IPS-15b (cell line): ENCODE measurements at regions not wholly inside any gene's neighbourhood (a gene's known extent, or its start where the extent isn't known, plus 50 kb on each side); places are given as distances from the start of the nearest gene placed in this dataset.
"Not testable (repeated sequence)": the region's sequence is repeated elsewhere in the genome, so short reads cannot be mapped to it uniquely, and the experiment has no call there.

Source experiments
- H3K27me3 ChIP-seq: one replicate; pipeline ENCODE4 v1.6.1; 2013; ENCODE audit warnings: low read length; ENCODE audit not compliant: control insufficient read depth, insufficient read depth
- H3K36me3 ChIP-seq: one replicate; pipeline ENCODE4 v1.6.1; 2013; ENCODE audit warnings: low read length; ENCODE audit not compliant: control insufficient read depth, insufficient read depth
- H3K4me1 ChIP-seq: one replicate; pipeline ENCODE4 v1.6.1; 2013; ENCODE audit warnings: mild to moderate bottlenecking, low read length; ENCODE audit not compliant: control insufficient read depth, insufficient read depth
- H3K4me3 ChIP-seq: one replicate; pipeline ENCODE4 v1.5.1; 2013; ENCODE audit warnings: low read depth, low read length
- H3K9ac ChIP-seq: one replicate; pipeline ENCODE4 v1.6.1; 2013; ENCODE audit warnings: low read depth, mild to moderate bottlenecking, low read length
- H3K9me3 ChIP-seq: one replicate; pipeline ENCODE4 v1.6.1; 2013; ENCODE audit warnings: mild to moderate bottlenecking, low read length; ENCODE audit not compliant: control insufficient read depth, insufficient read depth

DNA sequence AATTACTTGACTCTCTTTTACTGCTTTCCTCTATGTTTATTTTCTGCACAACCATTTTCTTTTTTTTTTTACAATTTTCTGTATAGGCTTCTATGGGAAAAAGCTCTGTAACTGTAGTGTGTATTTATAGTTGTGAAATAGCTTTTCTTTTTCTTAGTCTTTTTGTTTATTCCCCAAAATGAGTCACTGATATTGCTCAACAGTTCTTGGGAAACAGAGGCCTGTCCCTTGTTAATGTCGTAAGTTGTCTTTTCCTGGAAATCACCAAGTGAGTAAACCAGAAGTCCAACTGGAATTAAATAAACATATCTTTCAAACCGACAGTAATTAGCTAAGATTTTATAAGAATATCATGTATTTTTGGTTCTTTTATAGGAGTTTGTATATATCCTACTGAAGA is 325.1 kb upstream of the PRR16 start:
- H3K36me3 ChIP-seq, result no peaks in the 10 kb centered on the region
- H3K9me3 ChIP-seq, result no peaks in the 10 kb centered on the region
- H3K9ac ChIP-seq, result no peak overlapping the region
- no peaks in the 10 kb centered on the region for H3K27me3 ChIP-seq
- no peak overlapping the region for H3K4me3 ChIP-seq
- H3K4me1 ChIP-seq, result no peaks in the 10 kb centered on the region

DNA sequence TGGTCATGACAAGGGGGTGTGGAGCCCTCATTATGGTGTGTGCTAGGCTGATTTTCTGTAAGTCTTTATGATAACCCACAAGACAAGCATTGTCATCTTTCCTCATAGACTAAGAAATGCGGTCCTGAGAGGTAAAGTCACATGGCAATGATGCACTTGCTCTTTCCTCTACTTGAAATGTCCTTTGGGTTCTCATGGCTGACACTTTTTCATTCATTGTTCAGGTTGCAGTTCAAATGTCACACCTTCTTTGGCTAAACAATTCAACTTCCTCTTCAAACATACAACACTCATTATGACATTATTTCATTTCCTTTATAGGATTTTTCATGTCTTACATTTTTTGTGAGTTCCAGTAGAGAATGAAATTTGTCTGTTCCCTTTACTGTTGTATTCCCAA is 323.6 kb upstream of the PRR16 start:
- H3K9me3 ChIP-seq, result peaks cover 6% of the 10 kb centered on the region
- H3K27me3 ChIP-seq, result no peaks in the 10 kb centered on the region
- no peak overlapping the region for H3K4me3 ChIP-seq
- no peaks in the 10 kb centered on the region for H3K4me1 ChIP-seq
- no peaks in the 10 kb centered on the region for H3K36me3 ChIP-seq
- H3K9ac ChIP-seq, result no peak overlapping the region

DNA sequence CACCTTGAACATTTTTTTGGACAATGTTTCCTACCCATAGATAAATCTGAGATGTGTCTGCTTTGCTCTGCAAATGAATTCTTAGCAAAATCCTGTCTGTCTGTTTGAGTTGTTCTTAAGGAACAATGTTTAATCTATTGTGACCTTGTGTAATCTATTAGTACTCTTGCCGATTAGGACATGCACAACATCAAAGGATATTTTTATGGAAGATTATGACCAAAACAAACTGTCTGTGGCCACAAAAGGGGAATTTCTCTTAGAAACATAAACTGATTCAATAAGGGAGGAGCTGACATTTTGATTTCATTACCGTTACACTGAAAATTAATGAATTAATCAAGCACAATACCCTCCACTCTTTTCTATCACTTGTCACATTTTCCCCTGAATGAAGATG is 323.0 kb upstream of the PRR16 start:
- H3K4me3 ChIP-seq, result no peak overlapping the region
- H3K9me3 ChIP-seq, result peaks cover 6% of the 10 kb centered on the region
- H3K36me3 ChIP-seq, result no peaks in the 10 kb centered on the region
- H3K9ac ChIP-seq, result no peak overlapping the region
- H3K27me3 ChIP-seq, result no peaks in the 10 kb centered on the region
- no peaks in the 10 kb centered on the region for H3K4me1 ChIP-seq

DNA sequence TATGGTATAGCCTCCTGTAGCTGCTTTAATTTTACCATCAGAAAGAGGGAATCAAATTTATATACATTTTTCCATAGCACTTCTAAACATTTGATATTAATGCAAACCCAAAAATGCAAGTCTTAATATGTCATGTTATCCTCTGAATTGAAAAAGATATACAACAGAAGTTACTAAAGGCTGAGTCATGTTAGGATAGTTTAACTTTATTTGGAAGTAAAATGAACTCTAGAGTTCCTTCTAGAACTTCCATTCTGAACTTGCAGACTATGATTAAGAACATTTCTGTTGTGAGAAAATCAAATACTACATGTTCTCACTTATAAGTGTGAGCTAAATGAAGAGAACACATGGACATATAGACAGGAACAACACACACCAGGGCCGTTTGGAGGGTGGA is 317.3 kb upstream of the PRR16 start:
- H3K4me3 ChIP-seq, result no peak overlapping the region
- no peaks in the 10 kb centered on the region for H3K36me3 ChIP-seq
- no peak overlapping the region for H3K9ac ChIP-seq
- H3K27me3 ChIP-seq, result no peaks in the 10 kb centered on the region
- peaks cover 6% of the 10 kb centered on the region for H3K9me3 ChIP-seq
- H3K4me1 ChIP-seq, result no peaks in the 10 kb centered on the region

DNA sequence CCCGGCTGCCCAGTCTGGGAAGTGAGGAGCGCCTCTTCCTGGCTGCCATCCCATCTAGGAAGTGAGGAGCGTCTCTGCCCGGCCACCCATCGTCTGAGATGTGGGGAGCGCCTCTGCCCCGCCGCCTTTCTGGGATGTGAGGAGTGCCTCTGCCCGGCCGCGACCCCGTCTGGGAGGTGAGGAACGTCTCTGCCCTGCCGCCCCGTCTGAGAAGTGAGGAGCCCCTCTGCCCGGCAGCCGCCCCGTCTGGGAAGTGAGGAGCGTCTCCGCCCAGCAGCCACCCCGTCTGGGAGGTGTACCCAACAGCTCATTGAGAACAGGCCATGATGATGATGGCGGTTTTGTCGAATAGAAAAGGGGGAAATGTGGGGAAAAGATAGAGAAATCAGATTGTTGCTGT is 316.2 kb upstream of the PRR16 start:
- H3K4me1 ChIP-seq, H3K9ac ChIP-seq, H3K36me3 ChIP-seq, H3K4me3 ChIP-seq, H3K27me3 ChIP-seq, H3K9me3 ChIP-seq: not testable (repeated sequence)

DNA sequence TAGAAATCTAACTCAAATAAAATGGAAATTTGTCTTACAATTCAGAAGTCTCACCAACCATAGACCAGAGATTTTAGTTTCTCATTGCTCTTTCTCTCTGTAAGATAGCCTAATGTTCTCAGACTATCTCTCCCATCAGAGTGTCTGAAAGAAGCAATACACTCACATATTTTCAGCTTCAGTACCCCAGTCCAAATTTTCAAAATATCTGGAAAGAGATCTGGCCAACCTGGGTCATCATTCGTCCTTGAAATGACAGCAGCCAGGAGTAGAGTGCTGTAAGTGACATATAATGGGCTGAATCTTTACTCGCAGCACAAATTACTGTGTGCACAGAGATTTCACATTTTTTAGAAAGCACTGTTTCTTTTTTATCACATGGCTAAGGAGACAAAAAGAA is 313.3 kb upstream of the PRR16 start:
- H3K9ac ChIP-seq, result no peak overlapping the region
- H3K9me3 ChIP-seq, result no peaks in the 10 kb centered on the region
- no peaks in the 10 kb centered on the region for H3K36me3 ChIP-seq
- H3K4me1 ChIP-seq, result no peaks in the 10 kb centered on the region
- no peaks in the 10 kb centered on the region for H3K27me3 ChIP-seq
- no peak overlapping the region for H3K4me3 ChIP-seq

DNA sequence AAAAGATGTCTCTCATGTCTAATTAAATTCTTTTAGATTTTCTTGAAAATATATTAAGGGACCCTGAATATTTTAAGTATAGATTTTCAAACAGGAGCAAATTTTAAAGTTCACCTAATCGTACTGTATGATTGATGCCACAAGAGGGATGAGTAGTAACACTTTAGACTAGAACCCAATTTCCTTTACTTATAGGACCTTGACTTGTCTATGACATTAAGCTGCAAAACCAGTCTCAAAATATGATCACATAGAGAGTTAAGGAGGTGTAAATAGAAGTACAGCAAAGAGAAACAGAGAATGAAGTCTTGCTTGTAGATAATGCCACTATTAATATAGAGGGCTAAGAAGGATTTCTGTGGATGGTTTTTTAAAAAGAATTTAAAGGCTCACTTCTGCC is 312.9 kb upstream of the PRR16 start:
- Histone ChIP-seq H3K9me3 (no peaks in the 10 kb centered on the region), H3K9ac (no peak overlapping the region), H3K4me3 (no peak overlapping the region), H3K36me3 (no peaks in the 10 kb centered on the region), H3K4me1 (no peaks in the 10 kb centered on the region), H3K27me3 (no peaks in the 10 kb centered on the region)

DNA sequence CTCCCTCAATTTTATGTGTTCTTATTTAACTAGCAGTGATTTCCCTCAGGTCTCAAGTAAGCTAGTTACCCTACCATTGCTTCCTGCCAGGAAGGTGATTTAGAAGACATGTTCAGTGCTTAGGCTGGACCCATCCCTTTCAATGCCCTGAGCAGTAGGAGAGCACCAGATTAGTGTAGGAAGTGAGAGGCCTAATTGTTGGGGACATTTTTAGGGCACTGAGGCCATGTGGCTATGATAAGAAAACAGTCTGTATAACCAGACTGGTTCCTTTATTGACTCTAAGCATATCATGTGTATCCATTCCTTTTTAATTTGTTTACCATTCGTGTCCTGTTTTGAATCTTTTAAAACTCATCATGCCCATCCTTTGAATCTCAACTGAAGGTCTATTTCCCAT is 312.3 kb upstream of the PRR16 start:
- no peaks in the 10 kb centered on the region for H3K9me3 ChIP-seq
- no peaks in the 10 kb centered on the region for H3K27me3 ChIP-seq
- no peak overlapping the region for H3K9ac ChIP-seq
- no peak overlapping the region for H3K4me3 ChIP-seq
- H3K4me1 ChIP-seq, result no peaks in the 10 kb centered on the region
- no peaks in the 10 kb centered on the region for H3K36me3 ChIP-seq

DNA sequence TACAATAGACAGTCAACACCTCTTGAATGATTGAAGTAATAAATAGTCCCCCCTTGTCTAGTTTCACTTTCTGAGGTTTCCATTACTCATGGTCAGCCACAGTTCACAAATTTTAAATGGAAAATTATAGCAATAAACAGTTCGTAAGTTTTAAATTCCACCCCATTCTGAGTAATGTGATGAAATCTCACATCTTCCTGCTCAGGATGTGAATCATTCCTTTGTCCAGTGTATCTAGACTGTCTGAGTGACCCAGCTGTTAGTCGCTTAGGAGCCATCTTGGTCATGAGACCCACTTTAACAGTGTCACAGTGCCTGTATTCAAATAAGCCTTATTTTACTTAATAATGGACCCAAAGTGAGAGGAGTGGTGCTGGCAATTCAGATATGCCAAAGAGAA is 311.6 kb upstream of the PRR16 start:
- H3K36me3 ChIP-seq, result no peaks in the 10 kb centered on the region
- H3K9me3 ChIP-seq, result no peaks in the 10 kb centered on the region
- no peaks in the 10 kb centered on the region for H3K4me1 ChIP-seq
- H3K9ac ChIP-seq, result no peak overlapping the region
- no peak overlapping the region for H3K4me3 ChIP-seq
- H3K27me3 ChIP-seq, result no peaks in the 10 kb centered on the region

DNA sequence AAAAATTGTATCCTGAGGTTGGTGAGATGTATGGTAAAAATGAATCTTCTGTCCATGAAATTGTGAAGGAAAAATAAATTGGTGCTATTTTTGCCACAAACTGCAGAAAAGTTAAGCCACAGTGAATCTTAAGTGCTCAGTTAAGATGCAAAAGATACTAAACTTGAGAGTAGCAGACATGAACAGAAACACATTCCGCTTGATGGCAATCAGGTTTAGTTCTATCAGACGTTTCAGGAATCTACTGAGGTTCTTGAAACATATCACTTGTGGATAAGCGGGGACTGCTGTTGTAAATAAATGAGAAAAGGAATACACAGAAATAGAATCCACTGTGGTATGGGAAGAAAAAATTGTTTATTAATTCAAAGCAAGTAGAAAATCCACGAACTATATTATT is 311.2 kb upstream of the PRR16 start:
- H3K9me3 ChIP-seq, result no peaks in the 10 kb centered on the region
- H3K4me3 ChIP-seq, result no peak overlapping the region
- H3K27me3 ChIP-seq, result no peaks in the 10 kb centered on the region
- H3K36me3 ChIP-seq, result no peaks in the 10 kb centered on the region
- H3K9ac ChIP-seq, result no peak overlapping the region
- H3K4me1 ChIP-seq, result no peaks in the 10 kb centered on the region

DNA sequence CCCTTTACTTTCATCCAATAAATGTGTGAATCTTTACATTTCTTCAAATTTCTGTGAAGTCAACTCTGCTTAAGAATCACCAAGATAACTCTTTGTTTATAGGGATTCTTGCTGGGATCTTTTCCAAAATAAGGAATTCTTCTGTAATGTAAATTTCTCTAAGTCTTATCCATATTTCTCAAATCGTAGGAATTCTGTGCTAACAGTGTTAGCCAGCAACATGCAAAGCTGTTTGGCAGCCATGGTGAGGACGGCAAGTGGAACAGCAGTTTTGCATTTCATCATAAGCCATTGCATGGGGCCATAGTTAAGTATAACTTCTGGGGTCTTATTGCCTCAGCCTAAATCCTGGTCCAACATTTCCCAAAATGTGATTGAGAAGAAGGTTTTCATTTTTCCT is 310.5 kb upstream of the PRR16 start:
- no peaks in the 10 kb centered on the region for H3K9me3 ChIP-seq
- H3K36me3 ChIP-seq, result no peaks in the 10 kb centered on the region
- no peak overlapping the region for H3K4me3 ChIP-seq
- no peaks in the 10 kb centered on the region for H3K4me1 ChIP-seq
- no peaks in the 10 kb centered on the region for H3K27me3 ChIP-seq
- H3K9ac ChIP-seq, result no peak overlapping the region

DNA sequence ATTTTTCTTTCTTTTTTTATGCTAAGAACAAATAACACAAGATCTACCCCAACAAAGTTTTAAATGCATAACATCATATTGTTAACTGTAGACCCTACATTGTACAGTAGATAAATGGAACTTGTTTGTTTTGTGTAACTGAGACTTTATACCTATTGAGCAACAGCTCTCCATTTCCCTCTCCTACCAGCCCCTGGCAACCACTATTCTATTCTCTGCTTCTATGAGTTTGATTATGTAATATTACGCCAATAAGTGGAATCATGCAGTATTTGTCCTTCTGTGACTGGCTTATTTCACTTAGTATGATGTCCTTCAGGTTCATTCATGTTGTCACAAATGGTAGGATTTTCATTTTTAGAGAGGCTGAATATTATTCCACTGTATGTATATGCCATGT is 308.2 kb upstream of the PRR16 start:
- H3K4me1 ChIP-seq, result no peaks in the 10 kb centered on the region
- no peaks in the 10 kb centered on the region for H3K9me3 ChIP-seq
- no peaks in the 10 kb centered on the region for H3K36me3 ChIP-seq
- H3K27me3 ChIP-seq, result no peaks in the 10 kb centered on the region
- no peak overlapping the region for H3K4me3 ChIP-seq
- H3K9ac ChIP-seq, result no peak overlapping the region

DNA sequence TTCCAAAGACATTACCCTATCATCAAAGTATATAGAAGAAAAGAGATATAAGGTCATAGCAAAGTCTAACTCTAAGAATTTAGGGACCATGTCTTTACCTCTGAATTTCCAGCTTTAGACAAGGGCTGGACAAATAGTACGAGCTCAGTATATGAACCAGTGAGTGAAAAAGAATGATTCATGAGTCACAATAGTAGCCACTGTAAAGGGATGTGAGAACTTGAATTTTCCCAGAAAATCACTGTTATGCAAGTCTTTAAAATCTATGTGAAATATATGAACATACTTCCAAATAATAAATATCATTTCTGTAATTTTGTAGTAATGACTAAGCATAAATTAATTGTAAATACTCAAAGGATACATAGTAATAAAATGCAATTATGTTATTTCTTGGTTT is 305.9 kb upstream of the PRR16 start:
- Histone ChIP-seq H3K4me3 (no peak overlapping the region), H3K4me1 (no peaks in the 10 kb centered on the region), H3K9ac (no peak overlapping the region), H3K36me3 (no peaks in the 10 kb centered on the region), H3K27me3 (no peaks in the 10 kb centered on the region), H3K9me3 (no peaks in the 10 kb centered on the region)
